Mesenchymal stem cell (in vitro differentiated cells and primary cell): ENCODE measurements at regions not wholly inside any gene's neighbourhood (a gene's known extent, or its start where the extent isn't known, plus 50 kb on each side); places are given as distances from the start of the nearest gene placed in this dataset.
"Not testable (repeated sequence)": the region's sequence is repeated elsewhere in the genome, so short reads cannot be mapped to it uniquely, and the experiment has no call there.

ENCODE experiments used
- DNase-seq: peaks from one replicate; pipeline ENCODE4 v3.0.0-alpha.2; 2013
- H2AFZ ChIP-seq: one replicate; pipeline ENCODE4 v1.6.1; 2013; ENCODE audit warnings: low read depth, mild to moderate bottlenecking, control low read depth, inconsistent platforms, low read length, moderate library complexity
- H2AK5ac ChIP-seq: 2 replicates; pipeline ENCODE4 v1.6.1; 2013; ENCODE audit warnings: low read length, moderate library complexity, mild to moderate bottlenecking, inconsistent platforms; ENCODE audit not compliant: severe bottlenecking
- H2BK120ac ChIP-seq: one replicate; pipeline ENCODE4 v1.6.1; 2013; ENCODE audit warnings: low read depth, mild to moderate bottlenecking, inconsistent platforms, low read length, moderate library complexity
- H2BK12ac ChIP-seq, 2 experiments: one replicate each; pipeline ENCODE4 v1.6.1; 2013; ENCODE audit warnings: inconsistent platforms in 2 of 2, low read length in 2 of 2, mild to moderate bottlenecking in 2 of 2, moderate library complexity in 2 of 2, control low read depth in 1 of 2
- H2BK15ac ChIP-seq: one replicate; pipeline ENCODE4 v1.6.1; 2013; ENCODE audit warnings: mild to moderate bottlenecking, low read depth, inconsistent platforms; ENCODE audit not compliant: poor library complexity, severe bottlenecking
- H2BK5ac ChIP-seq: 2 replicates; pipeline ENCODE4 v1.6.1; 2013; ENCODE audit warnings: low read depth, mild to moderate bottlenecking, low read length, control low read depth, inconsistent platforms; ENCODE audit not compliant: poor library complexity, severe bottlenecking
- H3K14ac ChIP-seq, 2 experiments: one replicate each; pipeline ENCODE4 v1.6.1; 2013; ENCODE audit warnings: inconsistent platforms in 2 of 2, low read length in 2 of 2, control low read depth in 1 of 2, mild to moderate bottlenecking in 1 of 2, moderate library complexity in 1 of 2
- H3K18ac ChIP-seq, 2 experiments: one replicate each; pipeline ENCODE4 v1.6.1; 2013; ENCODE audit warnings: inconsistent platforms in 2 of 2, low read length in 2 of 2, control low read depth in 1 of 2, low read depth in 1 of 2, mild to moderate bottlenecking in 1 of 2
- H3K23ac ChIP-seq, 2 experiments: one replicate each; pipeline ENCODE4 v1.6.1; 2013; ENCODE audit warnings: inconsistent platforms in 2 of 2, low read length in 2 of 2, mild to moderate bottlenecking in 2 of 2, moderate library complexity in 2 of 2, control low read depth in 1 of 2
- H3K27ac ChIP-seq: 2 replicates; pipeline ENCODE4 v1.5.1; 2013; ENCODE audit warnings: mild to moderate bottlenecking, moderate library complexity, low read length, control low read depth, inconsistent platforms; ENCODE audit not compliant: poor library complexity, severe bottlenecking
- H3K27me3 ChIP-seq, 2 experiments: 2 replicates each; pipeline versions ENCODE4 v1.6.1 to v1.7.0; 2013; ENCODE audit warnings: low read length in 2 of 2, mild to moderate bottlenecking in 2 of 2, moderate library complexity in 2 of 2, control low read depth in 1 of 2, inconsistent platforms in 1 of 2; ENCODE audit not compliant: control insufficient read depth in 1 of 2, insufficient read depth in 1 of 2
- H3K36me3 ChIP-seq, 2 experiments: 2 replicates each; pipeline versions ENCODE4 v1.6.1 to v1.7.0; 2013; ENCODE audit warnings: low read length in 2 of 2, control low read depth in 1 of 2, inconsistent platforms in 1 of 2, low read depth in 1 of 2, mild to moderate bottlenecking in 1 of 2; ENCODE audit not compliant: insufficient read depth in 2 of 2, control insufficient read depth in 1 of 2
- H3K4ac ChIP-seq, 2 experiments: one replicate each; pipeline ENCODE4 v1.6.1; 2013; ENCODE audit warnings: inconsistent platforms in 2 of 2, low read length in 2 of 2, mild to moderate bottlenecking in 2 of 2, moderate library complexity in 2 of 2, control low read depth in 1 of 2, low read depth in 1 of 2
- H3K4me1 ChIP-seq: 2 replicates; pipeline ENCODE4 v1.6.1; 2013; ENCODE audit warnings: low read depth, low read length, control low read depth; ENCODE audit not compliant: control insufficient read depth, insufficient read depth
- H3K4me2 ChIP-seq: 2 replicates; pipeline ENCODE4 v1.6.1; 2013; ENCODE audit warnings: low read length, mild to moderate bottlenecking, inconsistent platforms; ENCODE audit not compliant: poor library complexity, severe bottlenecking
- H3K4me3 ChIP-seq, 2 experiments: 2 replicates each; pipeline versions ENCODE4 v1.5.1 to v1.7.0; 2013; ENCODE audit warnings: low read length in 2 of 2, mild to moderate bottlenecking in 2 of 2, control low read depth in 1 of 2, low read depth in 1 of 2; ENCODE audit not compliant: insufficient read depth in 1 of 2
- H3K79me1 ChIP-seq: replicated peaks from 2 replicates; pipeline ENCODE4 v1.6.1; 2013; ENCODE audit warnings: mild to moderate bottlenecking, control low read depth, low read length, inconsistent platforms; ENCODE audit not compliant: poor library complexity, severe bottlenecking
- H3K9ac ChIP-seq: 2 replicates; pipeline ENCODE4 v1.7.0; 2013; ENCODE audit warnings: mild to moderate bottlenecking, low read length, moderate library complexity
- H3K9me3 ChIP-seq: 2 replicates; pipeline ENCODE4 v1.7.0; 2013; ENCODE audit warnings: mild to moderate bottlenecking, low read length; ENCODE audit not compliant: control insufficient read depth
- H4K8ac ChIP-seq: one replicate; pipeline ENCODE4 v1.6.1; 2013; ENCODE audit warnings: inconsistent platforms, mild to moderate bottlenecking, low read length, moderate library complexity
- H4K91ac ChIP-seq: one replicate; pipeline ENCODE4 v1.6.1; 2013; ENCODE audit warnings: mild to moderate bottlenecking, low read length, inconsistent platforms
- WGBS: methylation state at CpG from one replicate; pipeline ENCODE4 v1.1.7; 2013; ENCODE audit warnings: mixed read lengths; 5-methylcytosine and 5-hydroxymethylcytosine counted together

- H3K23ac ChIP-seq, result no peak overlapping the region
- no peak overlapping the region for H3K9ac ChIP-seq
- peaks cover 0 to 9% of the 10 kb centered on the region in 2 experiments for H3K27me3 ChIP-seq
- H3K9me3 ChIP-seq, result no peaks in the 10 kb centered on the region
- no peaks in the 10 kb centered on the region for H3K4me1 ChIP-seq
- no peaks in the 10 kb centered on the region for H3K79me1 ChIP-seq
- DNase-seq, result no peak
- H3K4ac ChIP-seq, result no peak overlapping the region
- H4K91ac ChIP-seq, result no peak overlapping the region
- H3K14ac ChIP-seq, result no peak overlapping the region
- no peaks in the 10 kb centered on the region for H3K36me3 ChIP-seq
- no peak overlapping the region for H2AK5ac ChIP-seq
- no peak overlapping the region for H2AFZ ChIP-seq
- H4K8ac ChIP-seq, result no peak overlapping the region
- no peak overlapping the region for H3K18ac ChIP-seq
- no peak overlapping the region for H2BK5ac ChIP-seq
- H3K4me2 ChIP-seq, result no peak overlapping the region
- no peak overlapping the region for H3K4me3 ChIP-seq
- no peak overlapping the region for H2BK120ac ChIP-seq
- no peak overlapping the region for H2BK12ac ChIP-seq
- H3K27ac ChIP-seq, result no peak overlapping the region
- H2BK15ac ChIP-seq, result no peak overlapping the region
- WGBS, result 22% methylated on average over 1 of the region's 3 CpGs
Observed at GRCh38 chrX:109040057-109040456, 303.7 kb upstream of the IRS4 start.

- Histone ChIP-seq H3K79me1 (no peaks in the 10 kb centered on the region), H3K4me3 (no peak overlapping the region), H3K27ac (no peak overlapping the region), H2BK120ac (no peak overlapping the region), H3K36me3 (no peaks in the 10 kb centered on the region), H4K8ac (no peak overlapping the region), H2BK15ac (no peak overlapping the region), H3K4me2 (no peak overlapping the region), H3K23ac (no peak overlapping the region), H3K18ac (no peak overlapping the region), H2AK5ac (no peak overlapping the region), H3K14ac (no peak overlapping the region), H3K27me3 (peaks cover 0 to 5% of the 10 kb centered on the region in 2 experiments), H2AFZ (no peak overlapping the region), H3K4me1 (no peaks in the 10 kb centered on the region), H2BK5ac (no peak overlapping the region), H3K4ac (no peak overlapping the region), H2BK12ac (no peak overlapping the region), H3K9me3 (peaks cover 4% of the 10 kb centered on the region), H4K91ac (no peak overlapping the region), H3K9ac (no peak overlapping the region)
- DNase-seq, result no peak
- no CpG with 5 or more reads among the region's 2 CpGs for WGBS
Observed at GRCh38 chrX:109036624-109037023, 300.3 kb upstream of the IRS4 start.

GRCh38 chrX:108993909-108994308 lies 257.5 kb upstream of the IRS4 start:
- Histone ChIP-seq H2AK5ac (no peak overlapping the region), H4K91ac (no peak overlapping the region), H2BK5ac (no peak overlapping the region)

GRCh38 chrX:108972899-108973298 lies 236.5 kb upstream of the IRS4 start:
- not testable (repeated sequence) for H3K27ac ChIP-seq, H2AK5ac ChIP-seq, H3K14ac ChIP-seq, H3K4me1 ChIP-seq, H3K9ac ChIP-seq, H2AFZ ChIP-seq, H3K18ac ChIP-seq, DNase-seq, H4K91ac ChIP-seq, H3K27me3 ChIP-seq, H3K4me2 ChIP-seq, H2BK5ac ChIP-seq, H3K79me1 ChIP-seq, H3K4me3 ChIP-seq, H2BK15ac ChIP-seq, H2BK12ac ChIP-seq, H3K36me3 ChIP-seq, H3K9me3 ChIP-seq, H2BK120ac ChIP-seq, H3K4ac ChIP-seq, H3K23ac ChIP-seq, H4K8ac ChIP-seq
- WGBS, result 93% methylated on average over 3 of the region's 3 CpGs

More at GRCh38 chrX:108993909-108994308, 257.5 kb upstream of the IRS4 start:
- no peaks in the 10 kb centered on the region for H3K27me3 ChIP-seq
- H3K14ac ChIP-seq, result no peak overlapping the region
- H3K4me1 ChIP-seq, result no peaks in the 10 kb centered on the region
- no peaks in the 10 kb centered on the region for H3K36me3 ChIP-seq
- peaks cover 7% of the 10 kb centered on the region for H3K9me3 ChIP-seq
- H3K9ac ChIP-seq, result no peak overlapping the region
- H2BK120ac ChIP-seq, result no peak overlapping the region
- no peak overlapping the region for H2BK12ac ChIP-seq
- no peak overlapping the region for H3K23ac ChIP-seq
- H3K4ac ChIP-seq, result no peak overlapping the region
- no peak for DNase-seq
- H3K27ac ChIP-seq, result no peak overlapping the region
- H3K18ac ChIP-seq, result no peak overlapping the region
- no peak overlapping the region for H3K4me2 ChIP-seq
- no peak overlapping the region for H2BK15ac ChIP-seq
- no peaks in the 10 kb centered on the region for H3K79me1 ChIP-seq
- no peak overlapping the region for H3K4me3 ChIP-seq
- H4K8ac ChIP-seq, result no peak overlapping the region
- H2AFZ ChIP-seq, result no peak overlapping the region
